IPS-NIHi7 (cell line): ENCODE measurements at regions not wholly inside any gene's neighbourhood (a gene's known extent, or its start where the extent isn't known, plus 50 kb on each side); places are given as distances from the start of the nearest gene placed in this dataset.
"Not testable (repeated sequence)": the region's sequence is repeated elsewhere in the genome, so short reads cannot be mapped to it uniquely, and the experiment has no call there.

ENCODE experiments used
- DNase-seq: peaks from one replicate; pipeline ENCODE4 v3.0.0; 2012; ENCODE audit warnings: mixed read lengths; ENCODE audit errors: extremely low spot score

GRCh38 chr12:124070394-124071074 lies 97.5 kb downstream of the ZNF664 start:
- not testable (repeated sequence) for DNase-seq

GRCh38 chr12:124071075-124071443 lies 98.0 kb downstream of the ZNF664 start:
- no peak for DNase-seq

GRCh38 chr12:124073356-124074035 lies 100.5 kb downstream of the ZNF664 start:
- no peak for DNase-seq

- no peak for DNase-seq
Observed at GRCh38 chr12:124075841-124076240, 102.8 kb downstream of the ZNF664 start.

GRCh38 chr12:124077701-124078100 lies 104.7 kb downstream of the ZNF664 start:
- no peak for DNase-seq

- DNase-seq: no peak
Observed at GRCh38 chr12:124078800-124079199, 105.8 kb downstream of the ZNF664 start.

GRCh38 chr12:124080649-124081048 lies 107.6 kb downstream of the ZNF664 start:
- no peak for DNase-seq

GRCh38 chr12:124082012-124082411 lies 109.0 kb downstream of the ZNF664 start:
- DNase-seq: no peak

- no peak for DNase-seq
Observed at GRCh38 chr12:124082687-124083086, 109.7 kb downstream of the ZNF664 start.

GRCh38 chr12:124083708-124084107 lies 110.7 kb downstream of the ZNF664 start:
- no peak for DNase-seq

- peak; percentile 12 for DNase-seq
Observed at GRCh38 chr12:124085419-124086296, 112.6 kb downstream of the ZNF664 start.

GRCh38 chr12:124086299-124086898 lies 113.4 kb downstream of the ZNF664 start:
- DNase-seq: no peak

- DNase-seq: no peak
Observed at GRCh38 chr12:124087266-124088051, 114.4 kb downstream of the ZNF664 start.

- DNase-seq: no peak
Observed at GRCh38 chr12:124088217-124088907, 115.3 kb downstream of the ZNF664 start.

- not testable (repeated sequence) for DNase-seq
Observed at GRCh38 chr12:124089181-124089914, 116.3 kb downstream of the ZNF664 start.

GRCh38 chr12:124091835-124092234 lies 118.8 kb downstream of the ZNF664 start:
- DNase-seq: no peak

- not testable (repeated sequence) for DNase-seq
Observed at GRCh38 chr12:124092532-124092931, 119.5 kb downstream of the ZNF664 start.

GRCh38 chr12:124093297-124093696 lies 120.3 kb downstream of the ZNF664 start:
- DNase-seq: no peak

- DNase-seq: no peak
Observed at GRCh38 chr12:124094188-124094587, 121.2 kb downstream of the ZNF664 start.

- no peak for DNase-seq
Observed at GRCh38 chr12:124094733-124095132, 121.7 kb downstream of the ZNF664 start.
